IMR-90 (cell line): ENCODE measurements at regions not wholly inside any gene's neighbourhood (a gene's known extent, or its start where the extent isn't known, plus 50 kb on each side); places are given as distances from the start of the nearest gene placed in this dataset.

Experiments used
- MAFK ChIP-seq: IDR thresholded peaks from 2 replicates; pipeline ENCODE4 v1.6.1; 2012; ENCODE audit warnings: low read depth, low read length, improper control_type of control experiment
- RAD21 ChIP-seq: IDR thresholded peaks from 2 replicates; pipeline ENCODE4 v1.6.1; 2012; ENCODE audit warnings: low read length, improper control_type of control experiment
- RCOR1 ChIP-seq: IDR thresholded peaks from 2 replicates; pipeline ENCODE4 v1.6.1; 2012; ENCODE audit warnings: mild to moderate bottlenecking, low read length, improper control_type of control experiment; ENCODE audit not compliant: insufficient replicate concordance
- RFX5 ChIP-seq: IDR thresholded peaks from 2 replicates; pipeline ENCODE4 v1.8.0; 2012; ENCODE audit warnings: low read depth, mild to moderate bottlenecking, low read length, moderate library complexity
- SMC3 ChIP-seq: fragments of 150-350 bp; IDR thresholded peaks from 2 replicates; pipeline ENCODE4 v1.6.1; 2016; ENCODE audit warnings: low read depth, mild to moderate bottlenecking, antibody characterized with exemption, low read length, moderate library complexity
- TF ChIP-seq, protein P1 (sequence below): conservative IDR thresholded peaks from 2 replicates; pipeline ENCODE4 v1.5.1; 2012; ENCODE audit warnings: mild to moderate bottlenecking, low read depth, low read length, improper control_type of control experiment

GRCh38 chrY:12423416-12424252, 277.4 kb upstream of the USP9Y start:
- TF ChIP-seq, protein P1, sequence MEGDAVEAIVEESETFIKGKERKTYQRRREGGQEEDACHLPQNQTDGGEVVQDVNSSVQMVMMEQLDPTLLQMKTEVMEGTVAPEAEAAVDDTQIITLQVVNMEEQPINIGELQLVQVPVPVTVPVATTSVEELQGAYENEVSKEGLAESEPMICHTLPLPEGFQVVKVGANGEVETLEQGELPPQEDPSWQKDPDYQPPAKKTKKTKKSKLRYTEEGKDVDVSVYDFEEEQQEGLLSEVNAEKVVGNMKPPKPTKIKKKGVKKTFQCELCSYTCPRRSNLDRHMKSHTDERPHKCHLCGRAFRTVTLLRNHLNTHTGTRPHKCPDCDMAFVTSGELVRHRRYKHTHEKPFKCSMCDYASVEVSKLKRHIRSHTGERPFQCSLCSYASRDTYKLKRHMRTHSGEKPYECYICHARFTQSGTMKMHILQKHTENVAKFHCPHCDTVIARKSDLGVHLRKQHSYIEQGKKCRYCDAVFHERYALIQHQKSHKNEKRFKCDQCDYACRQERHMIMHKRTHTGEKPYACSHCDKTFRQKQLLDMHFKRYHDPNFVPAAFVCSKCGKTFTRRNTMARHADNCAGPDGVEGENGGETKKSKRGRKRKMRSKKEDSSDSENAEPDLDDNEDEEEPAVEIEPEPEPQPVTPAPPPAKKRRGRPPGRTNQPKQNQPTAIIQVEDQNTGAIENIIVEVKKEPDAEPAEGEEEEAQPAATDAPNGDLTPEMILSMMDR, result no peak
- no peak for TF ChIP-seq MAFK
- no peak for TF ChIP-seq RCOR1
- TF ChIP-seq RFX5, result no peak
- TF ChIP-seq SMC3, result no peak
- TF ChIP-seq RAD21, result no peak
